Activated CD4-positive, alpha-beta T cell treated with anti-CD3 and anti-CD28 coated beads, Interleukin-2, amount 50 U/mL, for 4 hours (primary cell): ENCODE measurements at regions not wholly inside any gene's neighbourhood (a gene's known extent, or its start where the extent isn't known, plus 50 kb on each side); places are given as distances from the start of the nearest gene placed in this dataset.

Source experiments
- DNase-seq, 2 experiments: peaks; one replicate each; pipeline ENCODE4 v3.0.0-alpha.2; 2020

DNA sequence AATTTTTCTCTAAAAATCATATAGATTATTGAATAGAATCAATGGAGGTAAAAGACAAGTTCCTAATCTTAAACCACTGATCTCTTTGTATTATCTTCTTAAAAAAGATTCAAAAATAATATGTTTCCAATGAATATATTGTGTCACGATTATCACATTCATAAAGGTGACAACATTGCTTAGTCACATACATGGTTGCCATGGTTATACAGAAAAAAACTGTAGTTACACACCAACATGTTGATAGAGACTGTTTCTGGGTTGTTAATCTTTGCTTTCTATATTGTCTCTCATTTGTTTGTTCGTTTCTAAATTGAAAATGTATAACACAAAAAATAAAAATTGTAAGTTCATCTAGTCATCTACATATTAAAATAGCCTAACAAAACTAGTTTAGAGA lies 376.0 kb upstream of the ALCAM start:
- DNase-seq: no peak

DNA sequence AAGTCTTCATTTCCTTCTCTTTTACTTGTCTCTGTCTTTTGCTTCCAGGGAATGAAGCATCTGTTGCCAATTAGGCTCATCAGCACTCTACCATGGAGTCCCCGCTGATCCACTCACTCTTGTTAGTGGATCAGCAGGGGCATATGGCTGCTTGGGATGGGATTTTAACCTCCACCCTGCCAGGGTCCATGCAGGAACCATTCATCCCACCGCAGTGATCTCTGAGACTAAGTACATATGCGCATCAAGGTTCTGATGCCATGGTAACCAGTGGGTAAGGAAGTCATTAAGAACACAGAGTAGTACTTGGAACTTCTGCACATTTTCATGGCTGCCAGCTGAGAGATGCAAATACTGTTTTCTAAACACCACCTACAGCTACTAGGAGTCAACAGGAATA lies 374.0 kb upstream of the ALCAM start:
- no peak for DNase-seq

DNA sequence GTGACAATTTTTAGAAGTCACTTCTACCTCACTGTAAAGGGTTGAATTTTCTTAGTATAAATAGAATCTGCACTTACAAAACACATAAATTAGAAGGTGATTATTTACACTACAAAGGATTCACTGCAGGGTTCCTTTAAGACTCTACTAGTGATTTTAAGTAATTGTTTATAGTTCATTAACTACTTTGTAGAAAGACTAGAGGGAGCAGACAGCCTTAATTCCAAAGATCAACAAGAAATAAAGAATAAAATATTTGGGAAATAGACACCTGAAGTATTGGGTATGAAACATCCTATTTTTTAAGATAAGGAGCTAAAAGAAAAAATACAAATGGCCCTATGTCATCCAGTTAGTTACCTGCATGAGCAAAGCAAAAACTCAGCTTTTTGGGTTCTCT lies 360.5 kb upstream of the ALCAM start:
- DNase-seq: no peak

DNA sequence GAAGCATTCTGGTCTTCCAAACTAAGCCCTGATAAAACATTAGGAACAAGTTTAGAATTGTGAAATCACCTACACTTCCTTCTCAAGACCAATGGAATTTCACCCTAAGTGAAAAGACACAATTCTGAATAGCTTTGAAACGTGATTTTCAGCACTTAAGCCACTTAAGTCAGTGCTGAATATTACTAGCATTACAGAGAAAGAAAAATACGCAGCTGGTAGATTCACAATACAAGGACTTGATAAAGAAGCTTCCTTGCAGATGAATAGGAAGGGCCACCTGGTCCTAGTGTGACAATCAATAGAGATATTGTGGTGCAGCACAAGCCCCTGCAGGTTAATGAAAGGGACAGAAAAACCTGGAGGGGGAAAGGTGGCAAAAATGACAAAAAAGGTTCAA lies 353.1 kb upstream of the ALCAM start:
- DNase-seq: no peak

DNA sequence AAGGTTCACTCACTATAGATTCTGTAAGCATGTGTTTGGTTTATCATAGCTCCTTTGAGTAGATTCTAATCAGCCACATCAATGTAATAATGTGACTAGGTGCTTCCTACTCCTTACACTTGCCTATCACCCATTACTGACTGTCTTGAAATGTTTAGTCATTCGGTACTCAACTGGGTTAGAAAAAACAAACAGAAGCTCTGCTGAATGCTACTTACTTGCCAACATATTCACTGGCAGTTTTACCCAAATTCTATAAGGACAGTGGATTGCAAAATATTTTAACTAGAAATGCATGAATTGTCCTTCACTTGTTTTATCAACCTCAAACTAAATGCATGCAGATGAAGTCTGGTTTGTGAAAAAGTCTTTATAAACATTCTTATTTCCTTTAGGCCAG lies 352.1 kb upstream of the ALCAM start:
- DNase-seq: no peak

DNA sequence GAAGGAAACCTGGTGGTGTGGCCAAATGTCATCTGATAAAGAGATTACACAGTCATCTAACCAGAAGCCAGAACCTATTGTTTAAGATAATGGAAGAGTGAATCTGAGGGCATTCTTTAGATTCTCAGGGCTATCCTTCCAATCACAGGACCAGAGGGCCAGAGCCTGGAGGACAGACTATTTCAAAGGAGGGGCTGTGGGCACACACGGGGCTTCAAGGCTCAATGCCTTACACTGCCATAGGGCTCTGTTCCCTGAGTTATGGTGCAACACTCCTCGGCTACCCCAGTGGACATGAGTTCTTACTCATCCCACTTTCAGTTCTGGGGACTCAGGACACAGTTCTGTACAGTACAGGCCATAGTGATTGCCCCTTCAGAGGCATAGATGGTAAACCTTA lies 343.9 kb upstream of the ALCAM start:
- no peak for DNase-seq

DNA sequence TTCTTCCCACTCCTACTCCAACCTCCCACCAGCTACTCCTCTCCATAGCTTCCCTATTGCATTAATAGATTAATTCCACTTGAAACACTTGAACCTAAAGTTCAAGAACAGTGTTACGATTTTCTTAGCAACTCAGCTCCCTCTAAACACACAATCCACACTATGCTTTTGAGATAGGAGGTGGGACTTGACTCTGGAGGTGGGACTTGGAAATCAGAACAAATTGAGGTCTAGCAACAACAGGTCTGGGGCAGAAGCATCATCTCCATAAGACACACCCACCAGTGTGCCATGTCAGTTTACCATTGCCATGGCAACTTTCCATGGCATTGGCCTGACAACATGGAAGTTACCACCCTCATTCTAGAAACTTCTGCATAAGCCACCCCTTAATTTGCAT lies 336.5 kb upstream of the ALCAM start:
- DNase-seq: no peak

DNA sequence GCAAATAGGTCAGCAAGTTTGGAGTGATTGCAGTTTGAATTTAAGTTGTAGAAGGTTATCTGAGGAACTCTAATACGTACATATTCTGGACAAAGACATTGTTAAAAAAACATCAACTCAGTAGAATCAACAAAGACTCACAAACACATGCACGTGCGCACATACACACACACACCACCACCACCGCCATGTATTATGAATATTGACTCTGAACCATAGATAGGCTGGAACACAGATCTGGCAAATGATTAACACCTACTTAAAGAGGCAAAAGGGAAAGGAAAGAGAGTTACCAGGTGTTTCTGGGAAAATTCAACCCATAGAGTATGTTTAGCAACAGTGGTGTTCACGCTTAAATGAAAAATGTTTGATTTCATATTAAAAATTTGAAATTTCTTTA lies 334.2 kb upstream of the ALCAM start:
- DNase-seq: no peak

DNA sequence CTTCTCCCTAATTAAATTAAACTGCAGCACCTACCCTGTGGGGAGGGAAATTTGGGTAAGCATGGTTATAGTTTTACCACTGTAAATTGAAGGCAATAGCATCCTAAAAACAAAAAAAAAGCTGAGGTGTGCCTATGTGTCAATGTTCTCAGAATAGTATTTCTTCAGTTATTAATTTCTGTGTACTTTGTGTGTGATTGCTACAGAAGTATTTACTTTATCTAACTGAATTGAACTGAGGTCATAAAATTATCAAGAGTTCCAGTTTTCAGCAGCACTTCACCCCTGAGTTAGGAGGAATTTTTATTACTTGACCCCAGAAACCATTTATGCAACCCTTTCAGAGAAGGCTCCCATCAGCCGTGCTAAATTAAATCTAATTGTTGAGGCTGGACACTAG lies 333.6 kb upstream of the ALCAM start:
- no peak for DNase-seq

DNA sequence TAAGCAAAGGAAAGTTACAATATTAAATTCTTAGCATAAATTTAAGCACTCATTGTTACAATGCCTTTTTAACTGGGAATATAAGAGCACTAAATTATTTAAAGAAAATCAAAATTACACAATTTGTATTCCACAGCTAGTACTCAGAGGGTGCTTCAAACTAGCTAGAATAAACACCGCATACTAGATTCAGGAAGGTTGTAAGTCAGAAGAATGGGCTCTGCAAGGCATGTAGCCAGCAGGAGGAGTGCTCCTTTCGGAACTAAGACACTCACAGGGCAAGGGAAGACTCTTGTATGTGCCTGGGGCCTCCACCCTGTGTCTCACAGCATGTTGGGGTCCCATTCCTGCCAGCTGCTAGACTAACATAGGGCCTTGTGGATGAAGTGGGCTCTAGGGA lies 327.7 kb upstream of the ALCAM start:
- DNase-seq: no peak

DNA sequence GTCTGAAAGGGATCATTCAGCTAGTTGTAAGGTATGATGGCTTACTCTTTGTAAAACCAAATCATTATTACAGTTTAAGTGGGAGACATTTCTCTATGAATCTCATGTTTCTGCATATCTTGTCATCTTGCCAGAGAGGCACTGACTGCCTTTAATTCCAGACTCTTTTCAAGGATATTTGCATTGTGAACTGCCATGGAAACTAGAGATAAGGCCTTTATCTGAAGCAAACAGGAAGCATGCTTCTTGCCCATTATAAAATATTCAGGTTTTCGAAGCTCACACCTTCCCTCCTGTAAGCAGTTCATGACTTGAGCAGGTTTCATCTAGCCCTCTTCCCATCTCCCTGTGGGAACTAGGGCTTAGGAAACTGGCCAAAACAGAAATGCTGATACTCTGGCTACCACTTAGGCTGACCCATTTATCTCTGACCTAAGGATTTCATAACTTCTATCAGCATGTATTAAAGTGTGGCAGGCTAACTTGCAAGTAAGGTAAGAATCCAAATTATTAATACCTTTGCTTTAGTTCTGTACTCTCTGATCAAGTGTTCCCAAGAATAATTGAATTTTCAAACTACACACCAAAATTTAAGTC lies 326.6 kb upstream of the ALCAM start:
- DNase-seq: no peak

DNA sequence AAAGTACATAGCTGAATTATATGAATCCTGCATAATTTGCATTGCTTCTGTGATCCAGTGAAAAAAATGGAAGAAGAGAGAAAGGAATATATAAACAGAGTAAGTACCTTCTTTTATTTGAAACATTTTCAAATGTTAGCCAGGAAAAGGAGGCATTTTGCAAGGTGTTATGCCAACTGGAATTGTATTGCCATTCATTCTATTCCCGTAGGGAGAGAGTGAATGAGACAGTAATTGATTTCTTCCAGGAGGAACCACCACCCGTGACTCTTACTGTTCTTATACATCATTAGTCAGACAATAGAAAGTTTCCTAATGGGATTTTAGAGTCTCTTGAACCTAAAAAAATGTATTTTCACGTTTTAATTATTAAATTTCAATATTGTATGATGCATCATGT lies 324.1 kb upstream of the ALCAM start:
- no peak for DNase-seq

DNA sequence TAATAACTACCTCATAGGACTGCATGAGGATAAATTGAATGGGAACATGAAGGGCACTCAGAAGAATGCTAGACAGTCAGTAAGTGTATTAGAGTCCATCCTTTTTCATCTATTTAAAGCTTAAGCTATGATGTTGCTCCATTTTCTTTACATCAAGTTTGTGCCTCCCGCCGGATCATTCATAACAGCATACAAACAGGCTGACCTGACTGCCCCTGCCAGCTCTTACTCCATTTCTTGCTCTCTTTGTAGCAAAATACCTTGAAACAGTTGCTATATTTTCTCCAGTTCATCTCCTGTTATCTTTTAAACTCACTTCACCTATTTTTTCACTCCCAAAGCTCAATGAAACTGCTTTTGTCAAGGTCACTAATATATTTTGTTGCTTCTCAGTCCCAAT lies 315.6 kb upstream of the ALCAM start:
- DNase-seq: no peak

DNA sequence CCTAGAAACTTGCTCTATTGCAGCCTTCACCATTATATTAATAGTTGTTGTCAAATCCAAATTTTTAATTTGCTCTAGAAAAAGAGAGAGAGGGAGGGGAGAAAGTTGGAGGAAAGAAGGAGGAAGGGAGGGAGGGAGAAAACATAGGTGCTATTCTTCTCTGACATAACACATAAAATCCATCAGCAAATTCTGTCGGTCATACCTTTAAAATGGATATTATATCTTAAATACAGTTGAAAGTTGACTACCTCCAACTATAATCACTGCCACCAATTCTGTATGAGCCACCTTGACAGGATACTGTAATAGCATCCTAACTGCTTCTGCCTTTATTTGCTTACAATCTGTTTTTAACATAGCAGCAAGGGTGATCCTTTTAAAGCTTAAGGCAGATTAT lies 314.7 kb upstream of the ALCAM start:
- no peak for DNase-seq

DNA sequence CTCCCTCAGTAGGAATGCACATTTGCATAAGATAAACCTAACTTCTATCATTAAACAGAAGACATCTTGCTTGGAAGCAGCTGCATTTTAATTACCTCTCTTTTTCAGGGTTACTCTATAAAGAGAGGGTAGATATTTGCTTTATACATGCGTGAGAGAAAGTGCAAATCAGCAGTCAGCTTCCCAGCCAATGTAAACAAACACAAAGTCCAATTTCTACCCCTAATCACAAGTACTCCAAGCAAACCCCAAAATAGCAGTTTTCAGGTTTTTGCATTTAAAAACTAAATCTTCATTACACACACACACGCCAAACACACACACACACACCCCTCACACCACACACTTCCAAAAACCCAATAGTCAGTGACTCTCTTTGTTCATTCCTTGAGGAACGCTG lies 303.9 kb upstream of the ALCAM start:
- DNase-seq: no peak

DNA sequence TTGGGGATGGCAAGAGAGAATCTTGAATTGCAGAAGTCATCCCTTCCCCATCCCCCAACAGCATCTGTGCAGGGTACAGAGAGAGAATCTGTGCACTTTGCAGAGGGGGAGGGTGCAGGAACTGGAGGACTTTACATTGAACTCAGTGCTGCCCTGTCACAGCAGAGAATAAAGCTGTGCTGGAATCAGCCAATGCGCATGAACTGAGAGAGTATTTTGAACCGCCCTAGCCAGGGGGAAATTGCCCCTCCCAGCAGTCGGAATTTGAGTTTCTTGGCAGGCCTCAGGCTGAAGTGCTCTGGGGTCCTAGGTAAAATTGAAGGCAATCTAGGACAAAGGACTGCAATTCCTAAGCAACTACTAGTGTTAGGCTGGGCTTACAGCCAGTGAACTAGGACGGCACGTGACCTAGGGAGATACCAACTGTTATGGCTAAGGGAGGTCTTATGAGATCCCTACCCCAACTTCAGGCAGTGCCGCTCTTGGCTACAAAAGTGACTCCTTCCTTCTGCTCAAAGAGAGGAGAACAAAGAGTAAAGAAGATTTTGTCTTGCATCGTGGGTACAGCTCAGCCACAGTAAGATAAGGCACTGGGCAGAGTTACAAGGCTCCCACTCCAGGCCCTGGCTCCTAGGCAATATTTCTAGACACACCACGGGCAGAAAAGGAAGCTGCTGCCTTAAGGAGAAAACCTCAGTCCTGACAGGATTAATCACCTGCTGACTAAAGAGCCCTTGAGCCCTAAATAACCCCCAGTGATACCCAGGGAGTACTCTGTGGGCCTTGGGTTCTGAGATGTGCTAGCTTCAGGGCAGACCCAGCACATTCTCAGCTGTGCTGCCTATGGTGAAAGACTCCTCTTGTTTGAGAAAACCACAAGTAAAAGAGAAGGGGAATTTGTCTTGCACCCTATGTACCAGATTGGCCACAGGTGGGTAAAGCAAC lies 300.5 kb upstream of the ALCAM start:
- no peak for DNase-seq

DNA sequence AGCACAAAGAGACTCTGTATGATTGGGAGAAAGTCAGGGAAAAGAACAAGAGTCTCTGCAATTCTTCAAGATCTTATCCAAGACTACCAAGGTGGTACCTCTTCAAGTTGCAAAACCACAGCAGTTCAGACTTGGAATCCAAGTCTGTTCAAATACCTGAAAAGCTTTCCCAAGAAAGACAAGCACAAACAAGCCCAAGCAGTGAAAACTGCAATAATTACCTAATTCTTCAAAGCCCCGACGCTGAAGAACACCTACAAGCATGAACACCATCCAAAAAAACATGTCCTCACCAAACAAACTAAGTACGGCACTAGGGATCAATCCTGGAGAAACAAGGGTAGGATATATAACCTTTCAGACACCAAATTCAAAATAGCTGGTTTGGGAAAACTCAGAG lies 299.3 kb upstream of the ALCAM start:
- DNase-seq: no peak

DNA sequence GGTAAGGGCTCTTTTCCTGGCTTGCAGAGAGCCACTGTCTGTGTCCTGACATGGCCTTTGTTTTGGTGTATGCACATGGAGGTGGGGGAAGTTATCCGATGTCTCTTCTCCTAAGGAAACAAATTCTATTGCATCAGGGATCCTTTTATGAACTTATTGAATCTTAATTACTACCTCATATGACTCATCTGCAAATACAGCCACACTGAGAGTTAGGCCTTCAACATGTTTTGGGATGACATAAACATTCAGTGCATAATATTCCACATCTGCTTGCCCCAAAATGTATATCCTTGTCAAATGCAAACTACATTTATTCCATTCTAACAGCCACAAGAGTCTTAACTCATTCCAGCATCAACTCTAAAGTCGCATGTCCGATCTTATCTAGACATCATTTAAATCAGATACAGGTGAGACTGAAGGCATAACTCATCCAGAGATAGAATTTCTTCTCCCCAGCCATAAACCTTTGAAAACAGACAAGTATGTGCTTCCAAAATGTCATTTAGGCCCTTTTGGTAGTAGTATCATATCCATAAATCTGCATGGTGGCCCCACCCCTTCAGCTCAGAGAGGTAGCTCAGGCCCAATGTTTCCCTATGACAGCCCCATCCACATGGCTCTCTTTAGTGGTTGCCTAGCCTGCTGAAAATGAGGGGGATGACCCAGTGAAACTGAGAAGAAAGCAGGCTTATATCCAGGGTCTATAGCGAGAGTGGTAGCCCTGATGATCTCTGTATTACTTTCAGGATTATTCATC lies 289.5 kb upstream of the ALCAM start:
- no peak for DNase-seq

DNA sequence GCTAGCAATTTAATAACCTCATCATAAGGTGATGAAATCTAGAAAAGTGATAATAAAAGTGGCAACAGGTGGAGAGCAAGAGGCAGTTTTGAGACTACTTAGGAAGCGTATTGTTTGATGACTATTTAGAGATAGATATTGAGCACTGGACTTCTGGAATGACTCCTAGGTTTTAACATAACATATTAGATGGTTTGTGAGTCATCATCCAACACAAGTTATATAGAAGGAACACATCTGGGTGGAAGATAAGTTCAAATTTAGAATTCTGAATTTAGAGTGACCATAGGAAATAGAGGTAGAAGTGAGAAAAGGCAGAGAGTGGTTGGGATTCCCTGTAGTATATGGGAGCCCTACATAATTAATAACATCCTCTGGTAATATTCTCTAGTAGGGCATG lies 282.8 kb upstream of the ALCAM start:
- DNase-seq: no peak

DNA sequence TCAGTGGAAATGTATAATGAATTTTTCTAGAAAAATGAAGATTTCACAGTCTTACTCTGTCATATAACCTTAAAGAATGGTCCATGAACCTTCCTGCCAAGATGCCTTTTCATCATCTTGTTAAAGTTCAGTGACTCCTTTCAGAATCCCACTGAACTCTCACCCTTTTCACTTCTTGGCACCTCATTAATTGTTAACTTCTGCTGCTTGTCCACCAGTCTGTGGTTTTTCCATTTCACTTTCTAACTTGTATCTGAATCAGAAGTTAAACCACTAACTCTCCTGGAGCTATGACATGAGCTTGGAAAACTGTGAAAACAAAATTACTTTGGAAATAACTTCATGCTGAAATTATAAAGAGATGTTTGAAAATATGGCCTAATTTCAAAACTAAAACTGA lies 281.2 kb upstream of the ALCAM start:
- no peak for DNase-seq

DNA sequence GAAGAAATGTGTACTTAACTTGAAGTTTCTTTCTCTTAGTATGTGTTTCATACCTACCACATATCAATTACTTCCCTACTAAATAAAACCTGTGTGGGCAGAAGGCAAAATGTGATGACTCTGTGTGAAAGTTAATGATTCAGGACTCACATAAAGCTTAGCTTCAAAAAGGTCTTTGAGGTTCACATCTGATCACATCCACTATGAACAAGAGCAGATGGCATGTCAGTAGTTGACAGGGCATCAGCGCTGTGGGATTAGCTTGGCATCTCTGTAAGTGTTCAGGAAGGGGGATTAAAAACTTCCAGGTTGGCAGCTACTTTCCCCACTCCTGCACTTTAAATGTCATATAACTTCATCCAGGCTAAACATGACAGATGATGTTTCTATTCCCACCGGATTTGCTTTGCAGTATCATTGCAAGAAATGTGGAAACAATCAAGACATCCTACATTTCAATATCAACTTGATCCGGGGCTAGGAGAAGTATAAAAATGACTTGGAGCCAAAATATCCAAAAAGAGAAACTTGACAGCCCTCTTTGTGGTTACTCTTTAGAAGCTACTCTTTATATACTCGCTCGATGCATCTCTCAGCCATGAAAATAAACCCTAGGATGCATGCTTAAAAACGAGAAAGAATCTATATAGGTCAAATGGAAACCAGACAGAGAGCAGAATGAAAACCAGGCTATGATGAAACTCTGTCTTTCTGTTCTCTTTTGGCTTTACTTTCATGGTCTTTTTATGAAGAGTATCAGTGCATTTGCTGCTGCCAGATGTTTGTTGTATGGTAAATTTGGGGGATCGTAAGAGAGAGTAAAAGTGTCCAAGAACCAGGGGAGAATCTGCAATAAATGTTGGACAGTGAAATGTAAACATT lies 273.1 kb upstream of the ALCAM start:
- DNase-seq: no peak

DNA sequence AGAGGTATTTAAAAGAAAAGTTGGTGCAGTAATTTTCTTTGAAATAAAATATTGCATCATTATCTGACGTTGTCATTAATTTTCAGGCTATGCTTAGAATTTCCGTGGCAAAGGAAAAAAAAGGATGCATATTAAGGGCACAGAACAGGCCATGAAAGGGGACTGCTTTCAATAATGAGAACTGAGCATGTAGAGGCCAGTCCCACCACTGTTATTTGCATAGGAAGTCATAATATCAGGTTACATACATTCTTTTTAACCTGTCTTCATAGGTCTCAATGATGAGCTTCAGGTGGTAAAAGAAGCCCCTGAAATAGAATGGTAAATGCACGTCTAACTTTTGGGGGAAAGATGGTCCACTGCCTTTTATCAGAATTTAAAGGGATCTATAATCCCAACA lies 272.1 kb upstream of the ALCAM start:
- no peak for DNase-seq

DNA sequence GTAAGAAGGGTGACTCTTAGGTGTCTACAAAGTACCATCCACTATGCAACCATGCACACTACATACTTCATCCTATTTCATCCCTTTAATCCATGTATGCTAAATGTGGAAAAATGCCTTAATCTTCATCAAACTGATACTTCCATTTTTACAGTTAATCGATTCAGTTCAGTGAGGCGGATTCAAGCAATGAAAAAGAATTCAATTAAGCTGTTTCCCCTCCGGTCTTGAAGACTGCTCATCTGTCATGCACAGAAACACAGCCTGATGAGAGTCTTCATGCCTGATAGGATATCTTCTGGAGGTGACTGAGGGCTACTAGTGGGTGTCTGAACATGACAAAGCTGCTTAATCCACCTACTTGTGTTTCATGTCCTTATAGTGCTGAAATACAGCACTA lies 270.6 kb upstream of the ALCAM start:
- no peak for DNase-seq
